Ovary (tissue), 7 donors: ENCODE measurements at regions not wholly inside any gene's neighbourhood (a gene's known extent, or its start where the extent isn't known, plus 50 kb on each side); places are given as distances from the start of the nearest gene placed in this dataset.

Source experiments
- DNase-seq, 5 donors: peaks; one replicate each; pipeline ENCODE4 v3.0.0-alpha.2; 2019 to 2020
- H3K27ac ChIP-seq, 2 donors: fragments of 200-600 bp; one replicate each; pipeline versions ENCODE4 v1.5.1 to v1.8.0; 2019 to 2022
- H3K27me3 ChIP-seq: fragments of 200-600 bp; one replicate; pipeline ENCODE4 v1.8.0; 2022
- H3K36me3 ChIP-seq: fragments of 200-600 bp; sonication (generic); one replicate; pipeline ENCODE4 v1.5.1; 2019
- H3K4me1 ChIP-seq: one replicate; pipeline ENCODE4 v1.8.1; 2013; ENCODE audit warnings: mild to moderate bottlenecking, moderate library complexity; ENCODE audit not compliant: insufficient read depth
- H3K4me3 ChIP-seq: fragments of 200-600 bp; sonication (generic); one replicate; pipeline ENCODE4 v1.5.1; 2017
- H3K9me3 ChIP-seq, 2 donors: fragments of 200-600 bp in 1 of 2; sonication (generic) in 1 of 2; one replicate each; pipeline versions ENCODE4 v1.5.1 to v1.8.1; 2013 to 2019; ENCODE audit warnings: mild to moderate bottlenecking in 1 of 2, moderate library complexity in 1 of 2
- EP300 ChIP-seq: sonication (generic); formaldehyde crosslinking; IDR thresholded peaks from one replicate; pipeline ENCODE4 v1.6.1; 2017; ENCODE audit warnings: antibody characterized with exemption
- POLR2A ChIP-seq: fragments of 450-650 bp; IDR thresholded peaks from one replicate; pipeline ENCODE4 v1.6.1; 2017; ENCODE audit warnings: antibody characterized with exemption, mild to moderate bottlenecking, moderate library complexity
- WGBS, 3 donors: extraction: QIAGEN DNeasy Blood & Tissue Kit in 1 of 3; methylation state at CpG; one replicate each; pipeline versions ENCODE4 v1.1.5 to v1.1.7; 2013 to 2017; 5-methylcytosine and 5-hydroxymethylcytosine counted together
- intact Hi-C, 4 donors: fragments of 100-400 bp; cut with DNase I; formaldehyde crosslinking; loops; one replicate each; pipeline versions ENCODE4 v1.11.0 to v1.15.1; 2022 to 2023
- TF ChIP-seq, protein P1 (sequence below), 3 donors: fragments of 450-650 bp in 2 of 3; fragments of 200-600 bp in 1 of 3; IDR thresholded peaks; one replicate each; pipeline versions ENCODE4 v1.5.1 to v1.8.0; 2016 to 2022; ENCODE audit warnings: antibody characterized with exemption in 3 of 3, mild to moderate bottlenecking in 1 of 3
- donor health status: DM: no; HTN: no; CAD: no; lungs with moderate emphysema.
- donor health status: DM: no; HTN: no; CAD: no.
- donor health status: Bipolar disorder and iron deficiency.
- donor health status: DM: no; HTN: no; CAD: no.
- donor health status: DM: yes; HTN: yes; CAD: no.

DNA sequence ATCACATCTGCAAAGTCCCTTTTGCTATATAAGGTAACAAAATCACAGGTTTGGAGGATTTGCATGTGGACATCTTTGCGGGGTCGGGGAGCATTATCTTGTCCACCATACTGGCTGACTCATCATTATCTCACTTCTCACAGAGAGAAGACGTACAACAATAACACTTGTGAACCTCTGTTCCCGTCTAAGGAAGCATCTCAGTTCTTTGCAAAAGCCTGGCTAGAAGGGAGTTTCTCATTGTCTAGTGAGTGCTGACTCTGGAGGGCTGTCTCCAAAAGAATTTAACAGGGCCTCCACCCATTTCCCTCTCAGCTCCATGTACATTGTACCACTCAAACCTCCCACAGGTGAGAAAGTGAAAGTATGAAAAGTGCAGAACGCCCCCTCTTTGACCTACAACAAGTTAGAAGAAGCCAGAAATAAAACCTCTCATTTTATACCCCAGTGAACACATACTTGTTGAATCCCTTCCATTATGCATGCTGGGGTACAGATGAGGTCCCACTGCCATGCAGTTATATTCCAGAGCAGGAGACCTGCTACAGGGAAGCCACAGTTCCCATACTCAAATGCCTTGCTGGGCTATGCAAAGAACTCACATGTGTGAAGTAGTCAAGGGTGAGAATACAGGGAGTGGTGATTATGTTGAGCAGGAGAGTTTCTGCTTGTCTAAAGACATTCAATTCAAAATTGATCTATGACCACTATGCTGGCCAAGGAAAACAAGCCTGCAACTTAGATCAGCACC lies 121.7 kb upstream of the PRDX6 start:
- Histone ChIP-seq H3K27ac (no peak overlapping the region), H3K4me1 (no peaks in the 10 kb centered on the region), H3K9me3 (no peaks in the 10 kb centered on the region), H3K36me3 (no peaks in the 10 kb centered on the region), H3K27me3 (no peaks in the 10 kb centered on the region), H3K4me3 (no peak overlapping the region)
- intact Hi-C loops = no loop called here
- no peak for DNase-seq
- TF ChIP-seq EP300 (no peak), POLR2A (no peak)
- TF ChIP-seq, protein P1, sequence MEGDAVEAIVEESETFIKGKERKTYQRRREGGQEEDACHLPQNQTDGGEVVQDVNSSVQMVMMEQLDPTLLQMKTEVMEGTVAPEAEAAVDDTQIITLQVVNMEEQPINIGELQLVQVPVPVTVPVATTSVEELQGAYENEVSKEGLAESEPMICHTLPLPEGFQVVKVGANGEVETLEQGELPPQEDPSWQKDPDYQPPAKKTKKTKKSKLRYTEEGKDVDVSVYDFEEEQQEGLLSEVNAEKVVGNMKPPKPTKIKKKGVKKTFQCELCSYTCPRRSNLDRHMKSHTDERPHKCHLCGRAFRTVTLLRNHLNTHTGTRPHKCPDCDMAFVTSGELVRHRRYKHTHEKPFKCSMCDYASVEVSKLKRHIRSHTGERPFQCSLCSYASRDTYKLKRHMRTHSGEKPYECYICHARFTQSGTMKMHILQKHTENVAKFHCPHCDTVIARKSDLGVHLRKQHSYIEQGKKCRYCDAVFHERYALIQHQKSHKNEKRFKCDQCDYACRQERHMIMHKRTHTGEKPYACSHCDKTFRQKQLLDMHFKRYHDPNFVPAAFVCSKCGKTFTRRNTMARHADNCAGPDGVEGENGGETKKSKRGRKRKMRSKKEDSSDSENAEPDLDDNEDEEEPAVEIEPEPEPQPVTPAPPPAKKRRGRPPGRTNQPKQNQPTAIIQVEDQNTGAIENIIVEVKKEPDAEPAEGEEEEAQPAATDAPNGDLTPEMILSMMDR (IDR thresholded peaks at IDR 0.05) = no peak
- WGBS, 3 donors = 81 to 87% (median 83%) methylated on average over 5 of the region's 5 CpGs

DNA sequence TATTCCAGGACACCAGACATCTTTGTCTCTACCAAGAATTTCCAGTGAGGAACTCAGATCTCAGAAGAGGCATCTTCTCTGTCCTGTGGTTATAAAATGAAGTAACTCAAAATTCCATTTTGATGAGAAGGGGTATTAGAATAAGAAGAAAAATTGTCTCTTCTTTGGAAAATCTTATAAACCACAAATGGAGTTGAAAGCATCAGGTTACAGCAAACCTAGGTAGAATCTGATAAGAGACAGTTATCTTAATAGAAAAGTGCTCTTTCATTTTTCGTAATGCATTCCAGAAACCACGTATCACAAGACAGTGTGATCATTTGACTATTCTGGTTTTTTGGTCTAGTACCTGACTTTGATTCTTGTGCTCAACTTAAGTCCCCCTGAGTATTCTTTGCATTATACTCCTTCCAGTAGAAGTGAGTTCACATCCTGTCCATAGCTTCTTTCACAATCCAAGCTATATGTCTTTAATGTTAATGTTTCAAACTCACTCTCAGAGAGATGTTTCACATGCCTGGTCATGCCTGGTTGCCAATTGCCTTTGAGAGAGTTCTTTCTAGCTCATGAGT lies 120.9 kb upstream of the PRDX6 start:
- Histone ChIP-seq H3K27me3 (no peaks in the 10 kb centered on the region), H3K4me1 (no peaks in the 10 kb centered on the region), H3K27ac (no peak overlapping the region), H3K9me3 (no peaks in the 10 kb centered on the region), H3K36me3 (no peaks in the 10 kb centered on the region), H3K4me3 (no peak overlapping the region)
- TF ChIP-seq POLR2A (no peak), EP300 (no peak)
- TF ChIP-seq, protein P1 (IDR thresholded peaks at IDR 0.05) = no peak
- intact Hi-C loops = no loop called here
- DNase-seq = no peak
- WGBS, 3 donors = 95% methylated on average over 2 of the region's 2 CpGs

DNA sequence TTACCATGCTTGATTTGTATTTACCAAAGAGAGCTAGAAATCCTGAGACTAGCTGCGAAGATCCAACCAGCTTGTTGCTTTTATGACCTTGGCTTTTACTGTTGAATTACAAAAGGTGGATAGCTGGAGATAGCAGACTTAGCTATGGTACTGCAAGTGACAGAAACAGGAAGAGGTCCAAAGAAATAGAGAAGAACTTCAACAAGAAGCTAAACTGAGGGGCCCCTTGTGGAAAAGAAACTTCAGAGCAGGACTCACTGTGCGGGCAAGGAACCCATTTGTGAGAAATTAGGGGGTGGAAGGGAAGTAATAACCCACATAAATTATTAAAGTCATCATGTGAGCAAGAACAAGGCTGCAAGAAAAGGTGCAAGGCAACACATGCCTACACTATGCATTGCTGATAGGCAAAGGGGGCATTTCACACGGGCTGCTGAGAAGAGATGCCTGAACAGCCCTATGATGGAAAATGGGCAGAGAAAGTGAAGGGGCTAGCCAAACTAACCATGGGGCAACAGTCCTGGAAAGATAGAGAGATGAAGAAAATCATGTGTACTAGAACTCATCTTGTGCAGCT lies 116.6 kb upstream of the PRDX6 start:
- intact Hi-C loops = no loop called here
- WGBS, 3 donors = 68 to 74% (median 72%) methylated on average over 3 of the region's 3 CpGs
- Histone ChIP-seq H3K4me1 (no peaks in the 10 kb centered on the region), H3K27ac (no peak overlapping the region), H3K36me3 (no peaks in the 10 kb centered on the region), H3K27me3 (no peaks in the 10 kb centered on the region), H3K4me3 (no peak overlapping the region), H3K9me3 (no peaks in the 10 kb centered on the region)
- TF ChIP-seq, protein P1 (IDR thresholded peaks at IDR 0.05) = no peak
- TF ChIP-seq EP300 (no peak), POLR2A (no peak)
- no peak for DNase-seq

DNA sequence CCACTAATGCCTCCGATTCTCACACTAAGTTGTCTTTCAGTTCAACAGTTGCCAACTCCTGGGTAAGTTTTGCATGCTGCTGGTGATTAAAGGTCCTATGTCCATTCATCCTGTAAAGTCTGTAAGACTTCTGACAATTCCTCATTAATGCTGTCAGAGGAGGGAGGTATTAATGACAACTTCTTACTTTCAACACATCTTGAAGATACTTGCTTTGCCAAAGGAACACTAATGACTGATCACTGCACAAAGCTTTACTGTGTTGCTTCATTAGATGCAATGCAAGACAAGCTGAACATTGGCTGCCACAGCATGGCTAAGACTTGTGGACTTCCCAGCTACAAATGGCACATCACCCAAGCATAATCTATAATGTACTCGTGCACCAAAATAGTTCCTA lies 114.6 kb upstream of the PRDX6 start:
- H3K36me3 ChIP-seq = no peaks in the 10 kb centered on the region
- no peak overlapping the region for H3K27ac ChIP-seq
- H3K4me1 ChIP-seq = no peaks in the 10 kb centered on the region
- no peaks in the 10 kb centered on the region for H3K9me3 ChIP-seq
- intact Hi-C loops = no loop called here
- H3K27me3 ChIP-seq = no peaks in the 10 kb centered on the region
- no peak for DNase-seq
- no peak for TF ChIP-seq EP300
- TF ChIP-seq POLR2A = no peak
- TF ChIP-seq, protein P1 (IDR thresholded peaks at IDR 0.05) = no peak
- H3K4me3 ChIP-seq = no peak overlapping the region
- 94 to 97% (median 96%) methylated on average over 2 of the region's 2 CpGs for WGBS, 3 donors
